PC-3 (cell line): ENCODE measurements at regions not wholly inside any gene's neighbourhood (a gene's known extent, or its start where the extent isn't known, plus 50 kb on each side); places are given as distances from the start of the nearest gene placed in this dataset.
A peak's percentile ranks its signal among the peaks of the same experiment; 100 is the strongest.

Experiments used
- ATAC-seq: fragments of 200-7000 bp; cut with Tn5 transposase; 2 replicates; pipeline ENCODE4 v1.9.1; 2020; ENCODE audit warnings: mild to moderate bottlenecking, moderate library complexity
- BruUV-seq: library from RNA; stranded (reverse); fragments of 400-500 nt; replicated peaks from 2 replicates; lab custom pipeline; 2021; lab: Mats Ljungman, UMichigan
- CTCF ChIA-PET: fragments of 300-600 bp; sonication (Branson Sonifier 250); formaldehyde crosslinking; loops from one replicate; lab custom pipeline; 2022; ENCODE audit warnings: antibody characterized with exemption; lab: Charles Lee
- POLR2A ChIA-PET: fragments of 300-600 bp; sonication (Branson Sonifier 250); formaldehyde crosslinking; loops from one replicate; lab custom pipeline; 2022; ENCODE audit warnings: antibody characterized with exemption; ENCODE audit not compliant: unreplicated experiment; lab: Charles Lee
- DNase-seq: peaks from one replicate; pipeline ENCODE4 v3.0.0-alpha.2; 2015
- H2AFZ ChIP-seq: fragments of 300-600 bp; sonication (generic); 2 replicates; pipeline ENCODE4 v1.6.0; 2016; ENCODE audit warnings: antibody characterized with exemption, low read length
- H3F3A ChIP-seq: fragments of 300-600 bp; sonication (generic); one replicate; pipeline ENCODE4 v1.6.0; 2017; ENCODE audit warnings: antibody characterized with exemption, low read length, control low read depth, mild to moderate bottlenecking; ENCODE audit not compliant: unreplicated experiment
- H3K27ac ChIP-seq: fragments of 300-600 bp; sonication (generic); 2 replicates; pipeline ENCODE4 v1.5.1; 2016; ENCODE audit warnings: mild to moderate bottlenecking, low read length
- H3K27me3 ChIP-seq: fragments of 300-600 bp; sonication (generic); 2 replicates; pipeline ENCODE4 v1.6.1; 2016; ENCODE audit warnings: low read length, mixed read lengths
- H3K36me3 ChIP-seq: fragments of 300-600 bp; sonication (generic); 2 replicates; pipeline ENCODE4 v1.6.1; 2016; ENCODE audit warnings: low read depth, mixed run types, low read length, mixed read lengths
- H3K4me1 ChIP-seq: fragments of 300-600 bp; sonication (generic); 2 replicates; pipeline ENCODE4 v1.5.1; 2016; ENCODE audit warnings: low read length; ENCODE audit not compliant: insufficient read depth
- H3K4me2 ChIP-seq: fragments of 300-600 bp; sonication (generic); 2 replicates; pipeline ENCODE4 v1.6.0; 2016; ENCODE audit warnings: low read length
- H3K4me3 ChIP-seq: fragments of 300-600 bp; sonication (generic); 2 replicates; pipeline ENCODE4 v1.5.1; 2016; ENCODE audit warnings: mild to moderate bottlenecking, low read length, mixed read lengths
- H3K79me2 ChIP-seq: fragments of 300-600 bp; sonication (generic); 2 replicates; pipeline ENCODE4 v1.6.1; 2017; ENCODE audit warnings: low read length, mixed read lengths
- H3K9ac ChIP-seq: fragments of 300-600 bp; sonication (generic); 2 replicates; pipeline ENCODE4 v1.6.0; 2016; ENCODE audit warnings: mild to moderate bottlenecking, low read length
- H3K9me2 ChIP-seq: fragments of 300-600 bp; sonication (generic); replicated peaks from 2 replicates; pipeline ENCODE4 v1.6.1; 2016; ENCODE audit warnings: mixed run types, low read length, mixed read lengths
- H3K9me3 ChIP-seq: fragments of 300-600 bp; sonication (generic); 2 replicates; pipeline ENCODE4 v1.6.1; 2016; ENCODE audit warnings: low read length, mixed read lengths
- H4K20me1 ChIP-seq: fragments of 300-600 bp; sonication (generic); 2 replicates; pipeline ENCODE4 v1.6.1; 2016; ENCODE audit warnings: low read length, mixed read lengths
- EZH2 ChIP-seq: fragments of 300-600 bp; sonication (generic); IDR thresholded peaks from one replicate; pipeline ENCODE4 v1.6.1; 2017; ENCODE audit warnings: antibody characterized with exemption, mild to moderate bottlenecking, low read length; ENCODE audit not compliant: unreplicated experiment
- EZH2phosphoT487 ChIP-seq: fragments of 300-600 bp; sonication (generic); IDR thresholded peaks from 2 replicates; pipeline ENCODE4 v1.6.1; 2018; ENCODE audit warnings: mild to moderate bottlenecking, antibody characterized with exemption, low read length, borderline replicate concordance
- intact Hi-C: fragments of 100-400 bp; cut with micrococcal nuclease; formaldehyde crosslinking; loops from 2 replicates; pipeline ENCODE4 v1.9.0; 2023
- TF ChIP-seq, protein P1 (sequence below): fragments of 300-600 bp; sonication (generic); conservative IDR thresholded peaks from 2 replicates; pipeline ENCODE4 v1.5.1; 2017; ENCODE audit warnings: antibody characterized with exemption, low read depth, mild to moderate bottlenecking, low read length

DNA sequence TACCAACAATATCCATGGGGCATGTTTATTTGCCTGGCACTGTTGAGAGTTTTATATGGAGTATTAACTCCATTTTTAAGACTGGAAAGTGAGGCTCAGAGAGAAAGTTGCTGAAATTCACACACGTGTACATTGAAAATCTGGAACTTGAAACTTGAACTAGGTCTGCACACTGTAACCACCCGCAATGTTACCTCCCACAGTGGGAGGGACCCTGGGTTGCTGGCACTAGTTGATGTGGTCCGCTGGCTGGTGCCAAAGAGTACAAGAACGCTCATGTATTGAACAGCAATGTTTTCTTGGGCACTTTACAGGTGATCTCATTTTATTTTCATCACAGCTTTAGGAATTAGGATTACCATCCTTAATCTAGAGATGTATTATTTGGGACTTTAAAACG lies 253.2 kb downstream of the INHBA start:
- ChIA-PET CTCF (no interaction called here), POLR2A (no interaction called here)
- H3K9me2 ChIP-seq = no peaks in the 10 kb centered on the region
- TF ChIP-seq EZH2phosphoT487 (no peak), EZH2 (no peak)
- TF ChIP-seq, protein P1, sequence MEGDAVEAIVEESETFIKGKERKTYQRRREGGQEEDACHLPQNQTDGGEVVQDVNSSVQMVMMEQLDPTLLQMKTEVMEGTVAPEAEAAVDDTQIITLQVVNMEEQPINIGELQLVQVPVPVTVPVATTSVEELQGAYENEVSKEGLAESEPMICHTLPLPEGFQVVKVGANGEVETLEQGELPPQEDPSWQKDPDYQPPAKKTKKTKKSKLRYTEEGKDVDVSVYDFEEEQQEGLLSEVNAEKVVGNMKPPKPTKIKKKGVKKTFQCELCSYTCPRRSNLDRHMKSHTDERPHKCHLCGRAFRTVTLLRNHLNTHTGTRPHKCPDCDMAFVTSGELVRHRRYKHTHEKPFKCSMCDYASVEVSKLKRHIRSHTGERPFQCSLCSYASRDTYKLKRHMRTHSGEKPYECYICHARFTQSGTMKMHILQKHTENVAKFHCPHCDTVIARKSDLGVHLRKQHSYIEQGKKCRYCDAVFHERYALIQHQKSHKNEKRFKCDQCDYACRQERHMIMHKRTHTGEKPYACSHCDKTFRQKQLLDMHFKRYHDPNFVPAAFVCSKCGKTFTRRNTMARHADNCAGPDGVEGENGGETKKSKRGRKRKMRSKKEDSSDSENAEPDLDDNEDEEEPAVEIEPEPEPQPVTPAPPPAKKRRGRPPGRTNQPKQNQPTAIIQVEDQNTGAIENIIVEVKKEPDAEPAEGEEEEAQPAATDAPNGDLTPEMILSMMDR = no peak
- ATAC-seq = no peak
- H3K27ac ChIP-seq = no peak overlapping the region
- BruUV-seq = no TSS peak
- DNase-seq = no peak
- H4K20me1 ChIP-seq = no peaks in the 10 kb centered on the region
- H3K4me3 ChIP-seq = no peak overlapping the region
- H3K27me3 ChIP-seq = no peaks in the 10 kb centered on the region
- H3K9ac ChIP-seq = no peak overlapping the region
- H3K36me3 ChIP-seq = no peaks in the 10 kb centered on the region
- no peaks in the 10 kb centered on the region for H3K79me2 ChIP-seq
- H3K9me3 ChIP-seq = no peaks in the 10 kb centered on the region
- peaks cover 10% of the 10 kb centered on the region for H3K4me1 ChIP-seq
- no peak overlapping the region for H3K4me2 ChIP-seq
- intact Hi-C loops = no loop called here
- no peaks in the 10 kb centered on the region for H3F3A ChIP-seq
- no peak overlapping the region for H2AFZ ChIP-seq

DNA sequence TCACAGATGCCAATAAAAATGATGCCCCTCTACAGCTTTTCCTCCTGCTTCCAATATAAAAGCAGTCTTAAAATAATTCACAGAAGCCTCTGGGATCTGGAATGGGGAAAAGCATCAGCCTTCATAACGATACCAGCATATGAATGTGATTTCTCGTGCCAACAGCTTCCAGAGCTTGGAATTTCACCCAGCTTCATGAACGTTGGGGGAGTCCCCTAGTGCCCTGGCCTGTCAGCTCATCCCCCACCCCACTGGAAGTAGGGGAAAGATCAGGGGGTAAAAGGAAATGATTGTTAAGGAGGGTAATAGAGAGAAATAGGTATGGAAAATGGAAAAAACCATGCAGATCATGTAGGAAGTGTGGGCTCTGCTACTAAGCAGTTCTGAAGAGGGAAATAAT lies 253.6 kb downstream of the INHBA start:
- TF ChIP-seq EZH2 = no peak
- TF ChIP-seq, protein P1 = no peak
- TF ChIP-seq EZH2phosphoT487 = no peak
- BruUV-seq = no TSS peak
- no peaks in the 10 kb centered on the region for H4K20me1 ChIP-seq
- peaks cover 10% of the 10 kb centered on the region for H3K4me1 ChIP-seq
- no peaks in the 10 kb centered on the region for H3K36me3 ChIP-seq
- no peaks in the 10 kb centered on the region for H3K9me3 ChIP-seq
- ChIA-PET POLR2A (no interaction called here), CTCF (no interaction called here)
- no peaks in the 10 kb centered on the region for H3F3A ChIP-seq
- no peaks in the 10 kb centered on the region for H3K27me3 ChIP-seq
- no peak overlapping the region for H3K9ac ChIP-seq
- no peak overlapping the region for H3K4me2 ChIP-seq
- H3K27ac ChIP-seq = no peak overlapping the region
- intact Hi-C loops = no loop called here
- H3K9me2 ChIP-seq = no peaks in the 10 kb centered on the region
- ATAC-seq = no peak
- H2AFZ ChIP-seq = no peak overlapping the region
- no peaks in the 10 kb centered on the region for H3K79me2 ChIP-seq
- H3K4me3 ChIP-seq = no peak overlapping the region
- DNase-seq = no peak

DNA sequence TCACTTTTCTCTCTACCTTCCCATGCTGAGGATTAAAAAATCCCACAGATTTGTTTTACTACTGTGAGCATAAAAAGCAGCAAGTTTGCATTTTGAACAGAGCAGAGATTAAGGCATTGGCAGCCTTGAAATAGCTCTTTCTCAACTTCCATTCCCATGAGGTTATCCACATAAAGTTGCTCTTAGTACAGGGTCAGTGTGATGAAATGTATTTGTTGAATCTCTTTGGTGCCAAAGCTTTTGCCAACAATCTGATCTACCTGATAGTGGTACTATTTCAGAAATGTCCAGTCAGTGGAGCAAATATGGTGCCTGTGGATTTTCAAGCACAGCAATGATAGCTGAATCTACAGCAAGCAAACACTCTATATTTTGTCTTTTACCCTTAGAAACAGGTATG lies 254.8 kb downstream of the INHBA start:
- ChIA-PET POLR2A (no interaction called here), CTCF (no interaction called here)
- BruUV-seq = no TSS peak
- H3K9me2 ChIP-seq = no peaks in the 10 kb centered on the region
- H3K27me3 ChIP-seq = no peaks in the 10 kb centered on the region
- H3K79me2 ChIP-seq = no peaks in the 10 kb centered on the region
- H3K9ac ChIP-seq = no peak overlapping the region
- peaks cover 10% of the 10 kb centered on the region for H3K4me1 ChIP-seq
- H3K4me2 ChIP-seq = no peak overlapping the region
- no peak overlapping the region for H3K27ac ChIP-seq
- H2AFZ ChIP-seq = no peak overlapping the region
- H4K20me1 ChIP-seq = no peaks in the 10 kb centered on the region
- H3F3A ChIP-seq = no peaks in the 10 kb centered on the region
- TF ChIP-seq, protein P1 = no peak
- no peak for TF ChIP-seq EZH2phosphoT487
- H3K36me3 ChIP-seq = no peaks in the 10 kb centered on the region
- no peaks in the 10 kb centered on the region for H3K9me3 ChIP-seq
- DNase-seq = peak; percentile 16
- H3K4me3 ChIP-seq = no peak overlapping the region
- ATAC-seq = no peak
- intact Hi-C loops = no loop called here
